Activated naive CD4-positive, alpha-beta T cell treated with anti-CD3 and anti-CD28 coated beads, Interleukin-2, amount 50 U/mL, for 72 hours (primary cell): ENCODE measurements at regions not wholly inside any gene's neighbourhood (a gene's known extent, or its start where the extent isn't known, plus 50 kb on each side); places are given as distances from the start of the nearest gene placed in this dataset.
A peak's percentile ranks its signal among the peaks of the same experiment; 100 is the strongest.
"Not testable (repeated sequence)": the region's sequence is repeated elsewhere in the genome, so short reads cannot be mapped to it uniquely, and the experiment has no call there.

ENCODE experiments used
- ATAC-seq, 2 donors: fragments of 150-1000 bp; cut with Tn5 transposase; 2 replicates each; pipeline ENCODE4 v1.10.0; 2021; ENCODE audit warnings: mild to moderate bottlenecking in 2 of 2, moderate library complexity in 2 of 2
- DNase-seq, 2 donors: peaks; one replicate each; pipeline ENCODE4 v3.0.0; 2021 to 2022; ENCODE audit warnings: low spot score in 2 of 2
- H3K27ac Mint-ChIP-seq, 2 donors: one replicate each; pipeline ENCODE4 v1.8.0; 2022; ENCODE audit warnings: mild to moderate bottlenecking in 2 of 2, mixed read lengths in 2 of 2
- H3K36me3 Mint-ChIP-seq, 2 donors: one replicate each; pipeline ENCODE4 v1.8.0; 2022; ENCODE audit warnings: mixed read lengths in 2 of 2
- H3K9me3 Mint-ChIP-seq, 2 donors: one replicate each; pipeline ENCODE4 v1.8.0; 2022; ENCODE audit warnings: mixed read lengths in 2 of 2

DNA sequence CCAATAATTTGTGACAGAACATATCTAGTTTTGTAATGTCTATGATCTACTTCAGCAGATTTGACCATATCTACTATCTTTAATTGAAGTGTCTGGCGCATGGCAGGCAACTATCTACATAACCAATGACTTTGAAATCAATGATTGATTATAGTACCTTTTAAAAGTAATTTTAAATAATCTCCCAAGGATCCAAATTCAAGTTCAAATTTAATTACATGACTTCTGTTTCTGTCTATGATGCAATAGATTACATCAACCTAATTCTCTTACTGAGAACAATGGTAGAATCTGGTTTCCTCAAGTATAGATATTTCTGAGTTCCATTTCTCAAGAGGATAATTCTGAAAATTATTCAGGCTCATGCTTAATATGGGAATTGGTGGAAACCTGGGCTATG is 177.4 kb upstream of the IL15 start:
- no peak overlapping the region for H3K27ac Mint-ChIP-seq
- ATAC-seq = no peak
- no peaks in the 10 kb centered on the region for H3K9me3 Mint-ChIP-seq
- no peak for DNase-seq
- no peaks in the 10 kb centered on the region for H3K36me3 Mint-ChIP-seq

DNA sequence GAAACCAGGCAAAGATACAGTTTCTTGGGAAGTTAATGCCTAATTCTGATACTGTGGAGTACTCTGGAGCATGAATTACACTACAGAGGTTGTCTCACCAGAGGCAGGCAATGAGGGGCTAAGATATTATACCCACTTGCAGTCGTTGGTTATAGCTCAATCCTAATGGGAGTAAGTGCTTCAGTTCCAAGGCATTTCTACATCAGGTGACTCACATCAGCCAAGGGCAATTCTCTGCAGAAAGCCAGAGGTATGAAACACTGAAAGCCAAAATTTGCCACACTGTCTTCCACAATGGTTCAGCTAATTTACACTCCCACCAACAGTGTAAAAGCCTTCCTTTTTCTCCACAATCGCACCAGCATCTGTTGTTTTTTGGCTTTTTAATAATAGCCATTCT is 174.0 kb upstream of the IL15 start:
- Mint-ChIP-seq H3K27ac (no peak overlapping the region), H3K9me3 (no peaks in the 10 kb centered on the region), H3K36me3 (no peaks in the 10 kb centered on the region)
- DNase-seq (no peak), ATAC-seq (no peak)

DNA sequence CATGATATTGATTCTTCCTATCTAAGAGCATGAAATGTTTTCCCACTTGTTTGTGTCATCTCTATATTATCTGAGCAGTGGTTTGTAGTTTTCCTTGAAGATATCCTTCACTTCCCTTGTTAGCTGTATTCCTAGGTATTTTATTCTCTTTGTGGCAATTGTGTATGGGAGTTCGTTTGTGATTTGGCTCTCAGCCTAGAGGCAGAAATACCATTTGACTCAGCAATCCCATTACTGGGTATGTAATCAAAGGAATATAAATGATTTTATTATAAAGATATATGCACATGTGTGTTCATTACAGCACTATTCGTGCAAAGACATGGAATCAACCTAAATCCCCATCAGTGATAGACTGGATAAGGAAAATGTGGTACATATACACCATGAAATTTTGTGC is 172.7 kb upstream of the IL15 start:
- DNase-seq = no peak
- Mint-ChIP-seq H3K9me3 (no peaks in the 10 kb centered on the region), H3K36me3 (no peaks in the 10 kb centered on the region), H3K27ac (no peak overlapping the region)
- no peak for ATAC-seq

DNA sequence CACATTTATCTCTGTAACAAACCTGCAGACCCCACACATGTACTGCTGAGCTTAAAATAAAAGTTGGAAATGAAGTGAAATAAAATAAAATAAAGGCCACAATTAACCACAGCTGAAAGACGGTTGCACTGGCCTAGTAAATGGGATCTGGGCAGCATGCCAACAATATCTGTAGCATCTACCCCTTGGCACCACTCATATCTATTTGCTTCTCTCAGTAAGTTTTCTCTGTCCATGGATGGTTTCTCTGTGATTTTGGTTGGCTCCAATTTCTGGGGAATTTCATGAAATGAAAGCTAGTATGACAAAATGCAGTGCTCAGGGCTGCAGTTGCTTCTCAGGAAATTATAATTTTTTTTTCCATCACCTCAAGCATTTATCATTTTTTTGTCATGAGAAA is 172.0 kb upstream of the IL15 start:
- no peaks in the 10 kb centered on the region for H3K36me3 Mint-ChIP-seq
- no peaks in the 10 kb centered on the region for H3K9me3 Mint-ChIP-seq
- DNase-seq = no peak
- no peak overlapping the region for H3K27ac Mint-ChIP-seq
- ATAC-seq = no peak

DNA sequence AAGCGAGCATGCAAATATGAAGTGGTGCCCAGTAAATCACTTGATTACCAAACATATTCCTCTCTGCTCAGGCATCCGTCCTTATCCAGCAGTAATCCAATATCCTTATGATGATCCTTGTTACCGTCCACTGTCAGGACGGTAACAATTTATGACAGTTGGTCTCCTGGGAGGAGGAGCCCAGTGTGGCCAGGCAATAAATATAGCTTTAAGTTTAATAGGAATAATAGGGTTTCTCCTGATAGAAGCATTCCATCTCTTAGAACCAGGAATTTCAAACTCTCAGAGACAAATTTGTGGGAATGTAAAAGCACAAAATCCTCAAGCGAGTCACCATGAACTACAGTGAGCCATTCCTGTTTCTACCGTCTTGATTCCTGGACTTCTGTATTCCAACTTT is 171.2 kb upstream of the IL15 start:
- no peaks in the 10 kb centered on the region for H3K36me3 Mint-ChIP-seq
- H3K9me3 Mint-ChIP-seq = no peaks in the 10 kb centered on the region
- H3K27ac Mint-ChIP-seq = no peak overlapping the region
- DNase-seq = no peak
- ATAC-seq = no peak

DNA sequence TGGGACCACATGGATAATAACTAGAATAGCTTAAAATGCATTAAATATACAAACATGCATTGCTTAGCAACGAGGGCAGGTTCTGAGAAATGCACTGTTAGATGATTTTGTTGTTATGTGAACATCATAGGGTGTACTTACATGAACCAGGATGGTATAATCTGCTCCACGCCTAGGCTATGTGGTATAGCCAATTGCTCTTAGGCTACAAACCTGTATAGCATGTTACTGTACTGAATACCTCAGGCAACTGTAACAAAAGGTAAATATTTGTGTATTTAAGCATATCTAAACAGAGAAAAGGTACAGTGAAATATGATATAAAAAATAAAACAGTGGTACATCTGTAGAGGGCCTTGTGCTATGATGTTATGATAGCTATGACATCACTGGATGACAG is 169.2 kb upstream of the IL15 start:
- ATAC-seq (no peak), DNase-seq (no peak)
- Mint-ChIP-seq H3K27ac (no peak overlapping the region), H3K9me3 (no peaks in the 10 kb centered on the region), H3K36me3 (no peaks in the 10 kb centered on the region)

DNA sequence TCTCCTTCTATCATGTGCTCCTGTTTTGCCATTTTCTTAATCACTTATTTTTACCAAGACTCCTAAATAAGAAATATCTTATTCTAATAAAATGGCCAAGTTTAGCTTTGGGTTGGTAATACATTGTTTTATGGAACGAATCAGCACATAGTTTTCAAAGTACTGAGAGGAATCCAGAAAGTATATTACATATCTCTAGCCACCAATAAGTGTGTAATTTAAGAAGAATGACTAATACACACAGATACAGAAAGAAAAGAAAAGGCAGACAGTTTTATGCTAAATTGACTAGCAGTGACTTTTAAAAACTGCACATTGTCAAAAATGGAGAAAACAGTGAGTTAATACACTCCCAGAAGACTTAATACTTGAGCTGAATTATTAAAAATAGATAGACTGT is 167.0 kb upstream of the IL15 start:
- ATAC-seq = no peak
- H3K36me3 Mint-ChIP-seq = no peaks in the 10 kb centered on the region

DNA sequence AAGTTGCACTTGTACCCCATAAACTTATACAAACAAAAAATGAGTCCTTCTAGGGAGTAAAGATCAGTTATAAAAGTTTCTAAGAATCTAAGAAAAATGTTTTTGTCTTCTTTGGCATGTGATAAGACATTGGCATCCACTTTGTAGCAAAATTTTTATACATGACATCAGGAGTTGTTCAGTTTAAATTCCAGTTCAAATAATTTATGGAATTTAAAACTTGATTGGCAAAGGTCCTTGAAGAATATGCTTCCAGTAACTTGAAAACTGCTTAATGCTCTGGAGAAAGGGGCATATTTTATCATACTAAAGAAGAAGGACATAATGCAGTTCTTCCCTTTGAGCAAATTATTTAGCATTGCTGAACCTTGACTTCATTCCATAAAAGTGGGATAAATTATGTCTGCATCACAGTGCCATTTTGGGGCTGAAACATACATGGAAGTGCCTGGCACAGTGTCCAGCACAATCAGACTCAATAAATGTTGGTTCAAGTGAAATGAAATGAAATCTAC is 163.3 kb upstream of the IL15 start:
- ATAC-seq = no peak
- H3K9me3 Mint-ChIP-seq = no peaks in the 10 kb centered on the region
- H3K27ac Mint-ChIP-seq = no peak overlapping the region
- no peak for DNase-seq
- H3K36me3 Mint-ChIP-seq = no peaks in the 10 kb centered on the region

More for the DNA sequence above, 167.0 kb upstream of the IL15 start:
- H3K9me3 Mint-ChIP-seq = no peaks in the 10 kb centered on the region
- DNase-seq = no peak
- no peak overlapping the region for H3K27ac Mint-ChIP-seq

DNA sequence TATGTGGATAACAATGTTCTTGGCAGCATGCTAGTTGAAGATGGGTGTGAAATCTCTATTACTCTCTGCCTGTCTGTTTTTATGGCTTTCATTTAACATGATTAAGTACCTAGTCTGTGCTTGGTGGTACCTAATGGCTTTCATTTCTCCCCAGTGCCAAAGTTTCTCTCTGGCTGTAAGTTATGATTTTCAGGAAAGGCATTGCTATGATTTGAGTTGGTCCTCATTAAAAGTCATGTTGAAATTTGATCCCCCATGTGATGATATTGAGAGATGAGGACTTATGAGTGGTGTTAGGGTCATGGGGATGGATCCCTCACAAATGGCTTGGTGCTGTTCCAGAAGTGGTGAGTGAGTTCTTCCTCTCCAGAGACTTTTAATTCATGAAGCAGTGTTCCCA is 162.4 kb upstream of the IL15 start:
- no peak for DNase-seq
- no peaks in the 10 kb centered on the region for H3K36me3 Mint-ChIP-seq
- no peak overlapping the region for H3K27ac Mint-ChIP-seq
- H3K9me3 Mint-ChIP-seq = no peaks in the 10 kb centered on the region
- ATAC-seq = no peak

DNA sequence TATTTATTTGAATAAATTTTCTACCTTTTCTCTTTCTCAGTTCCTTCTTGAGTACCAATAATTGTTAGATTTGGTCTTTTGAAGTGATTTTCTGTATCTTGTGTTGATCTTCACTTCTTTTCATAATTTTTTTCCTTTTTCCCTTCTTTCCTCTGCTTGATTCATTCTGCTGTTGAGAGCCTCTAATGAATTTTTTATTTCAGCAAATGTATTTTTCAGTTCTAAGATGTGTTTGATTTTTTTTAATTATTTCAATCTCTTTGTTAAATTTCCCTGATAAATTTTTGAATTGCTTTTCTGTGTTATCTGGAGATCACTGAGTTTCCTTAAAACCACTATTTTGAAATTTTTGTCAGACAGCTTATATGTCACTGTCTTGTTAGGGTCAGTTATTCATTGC is 155.4 kb upstream of the IL15 start:
- Mint-ChIP-seq H3K36me3 (peaks cover 7 to 19% of the 10 kb centered on the region in 2 donors), H3K9me3 (peaks cover 22 to 25% of the 10 kb centered on the region in 2 donors), H3K27ac (no peak overlapping the region)
- ATAC-seq (no peak), DNase-seq (no peak)

DNA sequence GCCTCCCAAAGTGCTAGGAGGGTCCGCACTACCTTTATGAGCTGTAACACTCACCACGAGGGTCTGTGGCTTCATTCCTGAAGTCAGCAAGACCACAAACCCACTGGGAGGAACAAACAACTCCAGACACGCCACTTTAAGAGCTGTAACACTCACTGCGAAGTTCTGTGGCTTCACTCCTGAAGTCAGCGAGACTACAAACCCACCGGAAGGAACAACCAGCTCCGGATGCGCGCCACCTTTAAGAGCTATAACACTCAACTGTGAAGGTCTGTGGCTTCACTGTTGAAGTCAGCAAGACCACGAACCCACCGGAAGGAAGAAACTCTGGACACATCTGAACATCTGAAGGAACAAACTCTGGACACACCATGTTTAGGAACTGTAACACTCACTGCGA is 152.1 kb upstream of the IL15 start:
- Mint-ChIP-seq H3K36me3 (peaks cover 7 to 23% of the 10 kb centered on the region in 2 donors), H3K9me3 (peaks cover 30% of the 10 kb centered on the region in 2 donors)
- not testable (repeated sequence) for H3K27ac Mint-ChIP-seq, ATAC-seq, DNase-seq

DNA sequence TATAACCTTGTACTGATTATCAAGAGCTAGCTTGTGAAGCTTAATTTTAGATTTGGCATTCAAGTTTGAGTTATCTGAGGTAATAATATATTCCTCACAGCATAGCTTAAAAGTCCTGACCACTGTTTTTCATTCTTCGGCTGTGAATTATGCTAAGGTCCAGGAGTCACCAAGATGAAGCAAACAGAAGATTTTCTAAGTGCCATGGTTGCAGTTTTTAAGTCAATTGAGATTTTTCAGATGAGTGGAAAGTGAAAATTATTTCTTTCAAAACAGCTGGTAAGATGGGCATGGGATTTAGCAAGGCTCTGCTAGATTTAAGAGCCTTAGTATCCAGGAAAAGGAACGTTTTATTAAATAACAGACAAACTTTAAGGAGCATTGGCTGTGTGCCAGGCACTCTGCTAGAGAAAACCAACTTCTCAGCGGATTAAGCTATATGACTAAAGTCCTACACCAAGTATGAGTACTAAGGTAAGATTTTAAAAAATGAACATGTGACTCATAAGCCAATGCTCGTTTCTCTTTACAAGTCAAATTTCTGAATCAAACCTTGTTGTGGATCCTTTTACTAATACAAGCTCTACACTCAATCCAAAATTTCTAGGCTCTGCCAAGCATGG is 149.9 kb upstream of the IL15 start:
- DNase-seq (no peak), ATAC-seq (no peak)
- H3K36me3 Mint-ChIP-seq = peaks cover 0 to 11% of the 10 kb centered on the region in 2 donors
- peaks cover 11 to 14% of the 10 kb centered on the region in 2 donors for H3K9me3 Mint-ChIP-seq
- no peak overlapping the region for H3K27ac Mint-ChIP-seq

DNA sequence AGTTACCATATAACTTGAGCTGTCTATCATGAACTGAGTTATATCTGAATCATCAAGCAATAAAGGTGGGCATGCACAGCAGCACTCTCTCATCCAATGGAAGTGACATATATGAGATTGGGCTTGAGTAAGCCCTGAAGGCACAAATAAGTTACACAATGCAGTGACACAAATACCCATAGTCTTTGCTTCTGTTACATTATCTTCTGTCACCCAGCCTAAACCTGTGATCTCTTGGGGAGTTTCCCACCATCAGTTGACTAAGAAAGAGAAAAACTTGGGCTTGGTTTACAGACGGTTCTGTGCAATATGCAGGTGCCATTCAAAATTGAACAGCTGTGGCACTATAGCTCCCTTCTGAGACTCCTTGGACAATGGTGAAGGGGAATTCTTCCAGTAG is 138.8 kb upstream of the IL15 start:
- peaks cover 0 to 2% of the 10 kb centered on the region in 2 donors for H3K9me3 Mint-ChIP-seq
- peak in 1 of 2 donors; percentile 46 for ATAC-seq
- H3K27ac Mint-ChIP-seq = no peak overlapping the region
- no peaks in the 10 kb centered on the region for H3K36me3 Mint-ChIP-seq
- no peak for DNase-seq

DNA sequence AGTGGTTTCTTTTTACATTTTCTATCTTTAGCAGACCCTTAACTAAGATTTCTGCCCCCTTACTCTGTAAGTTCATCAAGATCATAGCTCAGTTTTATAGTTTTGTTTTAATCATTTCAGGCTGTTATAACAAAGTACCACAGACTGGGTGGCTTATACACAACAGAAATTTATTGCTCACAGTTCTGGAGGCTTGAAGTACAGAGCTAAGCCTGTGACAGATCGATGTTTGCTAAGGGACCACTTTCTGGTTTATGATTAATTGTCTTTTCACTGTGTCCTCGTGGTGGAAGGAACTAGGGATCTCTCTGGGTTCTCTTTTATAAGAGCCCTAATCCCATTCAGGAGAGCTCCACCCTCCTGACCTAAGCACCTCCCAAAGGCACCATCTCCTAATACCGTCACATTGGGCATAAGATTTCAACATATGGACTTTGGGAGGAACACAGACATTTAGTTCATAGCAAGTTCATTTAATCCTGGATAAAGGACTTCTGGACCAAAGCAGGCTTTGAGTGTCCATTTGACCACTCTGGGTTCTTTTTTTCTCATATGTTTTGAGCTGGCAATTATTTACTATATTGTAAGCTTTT is 137.0 kb upstream of the IL15 start:
- H3K9me3 Mint-ChIP-seq = peaks cover 0 to 6% of the 10 kb centered on the region in 2 donors
- no peak overlapping the region for H3K27ac Mint-ChIP-seq
- ATAC-seq (no peak), DNase-seq (no peak)
- no peaks in the 10 kb centered on the region for H3K36me3 Mint-ChIP-seq

DNA sequence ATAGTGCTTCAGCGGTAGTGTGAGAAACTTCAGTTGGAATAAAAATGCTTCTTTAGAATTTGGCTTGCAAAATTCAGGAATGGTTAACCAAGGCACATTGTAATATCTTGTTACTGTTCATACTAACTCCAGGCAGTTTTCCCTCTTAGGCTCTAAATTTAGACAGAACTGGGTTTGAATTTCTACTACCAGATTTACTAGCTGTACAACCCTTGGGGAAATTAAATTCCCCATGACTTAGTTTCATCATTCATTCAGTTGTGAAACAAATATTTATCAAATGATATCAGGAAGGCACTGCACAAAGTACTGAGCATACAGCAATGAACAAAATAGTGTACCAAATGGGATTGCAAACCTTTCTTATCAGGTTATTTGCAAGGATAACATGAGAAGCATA is 135.0 kb upstream of the IL15 start:
- H3K9me3 Mint-ChIP-seq = peaks cover 0 to 6% of the 10 kb centered on the region in 2 donors
- H3K27ac Mint-ChIP-seq = no peak overlapping the region
- H3K36me3 Mint-ChIP-seq = no peaks in the 10 kb centered on the region
- DNase-seq (no peak), ATAC-seq (no peak)

DNA sequence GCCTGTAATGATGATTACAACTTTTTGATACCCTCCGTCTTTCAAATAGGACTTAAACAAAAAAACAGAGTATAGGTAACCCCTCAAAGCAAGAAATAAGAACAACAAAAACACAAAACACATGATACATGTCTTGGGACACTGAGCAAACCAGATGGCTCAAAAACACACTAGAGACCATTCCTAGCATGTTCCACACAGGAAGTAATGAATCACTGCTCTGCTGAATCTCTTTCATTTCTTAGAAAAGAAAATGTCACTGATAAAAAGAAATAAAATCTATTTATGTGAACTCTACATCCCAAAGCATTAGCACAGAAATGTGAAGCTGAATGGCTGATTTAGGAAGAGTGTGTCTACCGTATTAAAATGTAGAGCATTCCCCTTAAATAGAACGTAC is 134.5 kb upstream of the IL15 start:
- no peak overlapping the region for H3K27ac Mint-ChIP-seq
- ATAC-seq (no peak), DNase-seq (no peak)
- peaks cover 0 to 6% of the 10 kb centered on the region in 2 donors for H3K9me3 Mint-ChIP-seq
- no peaks in the 10 kb centered on the region for H3K36me3 Mint-ChIP-seq

DNA sequence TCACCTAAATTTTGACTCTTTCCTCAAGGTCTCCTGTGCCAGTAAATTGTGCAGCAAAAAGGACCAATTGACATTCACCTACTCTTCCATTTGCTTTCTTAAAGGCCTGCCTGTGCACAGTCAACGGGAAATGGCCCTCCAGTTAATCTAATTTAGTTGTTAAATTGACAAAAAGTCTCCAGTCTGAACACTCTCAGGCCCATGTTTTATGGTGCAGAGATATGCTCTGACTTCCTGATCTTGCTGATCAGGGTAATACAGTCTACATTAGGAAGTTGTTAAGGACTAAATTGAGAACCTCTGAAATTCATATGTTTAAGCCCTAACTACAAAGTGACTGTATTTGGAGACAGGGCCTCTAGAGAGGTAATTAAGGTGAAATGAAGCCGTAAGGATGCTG is 133.6 kb upstream of the IL15 start:
- no peaks in the 10 kb centered on the region for H3K36me3 Mint-ChIP-seq
- DNase-seq (no peak), ATAC-seq (no peak)
- no peak overlapping the region for H3K27ac Mint-ChIP-seq
- H3K9me3 Mint-ChIP-seq = peaks cover 0 to 6% of the 10 kb centered on the region in 2 donors

DNA sequence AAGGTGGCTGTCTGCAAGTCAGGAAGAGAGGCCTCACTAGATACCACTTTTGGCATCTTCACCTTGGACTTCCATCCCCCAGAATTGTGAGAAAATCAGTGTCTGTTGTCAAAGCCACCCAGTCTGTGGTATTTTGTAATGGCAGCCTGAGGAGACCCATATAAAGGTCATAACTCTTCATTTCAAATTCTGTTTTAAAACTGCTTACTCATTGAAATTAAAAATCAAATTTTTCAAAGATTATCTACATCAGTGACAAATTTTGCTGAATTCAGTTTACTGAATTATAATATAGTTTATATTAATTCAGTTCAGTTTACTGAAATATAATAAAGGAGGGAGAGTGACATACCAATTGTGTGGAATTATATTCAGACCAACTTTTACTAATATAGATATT is 133.1 kb upstream of the IL15 start:
- ATAC-seq (no peak), DNase-seq (no peak)
- Mint-ChIP-seq H3K27ac (no peak overlapping the region), H3K9me3 (peaks cover under 1 to 9% of the 10 kb centered on the region in 2 donors), H3K36me3 (no peaks in the 10 kb centered on the region)
